SJCRH30 (cell line): ENCODE measurements at regions not wholly inside any gene's neighbourhood (a gene's known extent, or its start where the extent isn't known, plus 50 kb on each side); places are given as distances from the start of the nearest gene placed in this dataset.
"Not testable (repeated sequence)": the region's sequence is repeated elsewhere in the genome, so short reads cannot be mapped to it uniquely, and the experiment has no call there.

Experiments
- DNase-seq, 2 experiments: peaks; one replicate each; pipeline ENCODE4 v3.0.0-alpha.2; 2015 to 2020
- H3K27ac ChIP-seq: fragments of 250-450 bp; sonication (Bioruptor Pico); 2 replicates; pipeline ENCODE4 v1.5.1; 2020; ENCODE audit warnings: mild to moderate bottlenecking, moderate library complexity
- H3K27me3 ChIP-seq: fragments of 250-450 bp; sonication (Bioruptor Pico); 2 replicates; pipeline ENCODE4 v1.5.1; 2020; ENCODE audit warnings: mild to moderate bottlenecking, moderate library complexity
- H3K36me3 ChIP-seq: fragments of 250-450 bp; sonication (Bioruptor Pico); 2 replicates; pipeline ENCODE4 v1.5.1; 2020; ENCODE audit warnings: mild to moderate bottlenecking, moderate library complexity
- H3K4me1 ChIP-seq: fragments of 250-450 bp; sonication (Bioruptor Pico); 2 replicates; pipeline ENCODE4 v1.5.1; 2020; ENCODE audit warnings: mild to moderate bottlenecking, moderate library complexity
- H3K4me3 ChIP-seq: fragments of 250-450 bp; sonication (Bioruptor Pico); 2 replicates; pipeline ENCODE4 v1.5.1; 2020; ENCODE audit warnings: mild to moderate bottlenecking, moderate library complexity
- H3K9me3 ChIP-seq: fragments of 250-450 bp; sonication (Bioruptor Pico); replicated peaks from 2 replicates; pipeline ENCODE4 v1.5.1; 2020; ENCODE audit warnings: mild to moderate bottlenecking, moderate library complexity

DNA sequence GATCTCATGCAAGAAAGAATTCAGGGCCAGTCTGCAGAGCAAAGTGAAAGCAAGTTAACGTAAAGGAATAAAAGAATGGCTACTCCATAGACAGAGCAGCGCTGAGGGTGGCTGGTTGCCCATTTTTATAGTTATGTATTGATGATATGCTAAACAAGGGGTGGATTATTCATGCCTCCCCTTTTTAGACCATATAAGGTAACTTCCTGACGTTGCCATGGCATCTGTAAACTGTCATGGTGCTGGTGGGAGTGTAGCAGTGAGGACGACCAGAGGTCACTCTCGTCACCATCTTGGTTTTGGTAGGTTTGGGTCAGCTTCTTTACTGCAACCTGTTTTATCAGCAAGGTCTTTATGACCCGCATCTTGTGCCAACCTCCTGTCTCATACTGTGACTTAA is 76.5 kb upstream of the VRK1 start:
- H3K9me3 ChIP-seq, DNase-seq, H3K4me3 ChIP-seq, H3K27me3 ChIP-seq, H3K36me3 ChIP-seq, H3K27ac ChIP-seq, H3K4me1 ChIP-seq: not testable (repeated sequence)

DNA sequence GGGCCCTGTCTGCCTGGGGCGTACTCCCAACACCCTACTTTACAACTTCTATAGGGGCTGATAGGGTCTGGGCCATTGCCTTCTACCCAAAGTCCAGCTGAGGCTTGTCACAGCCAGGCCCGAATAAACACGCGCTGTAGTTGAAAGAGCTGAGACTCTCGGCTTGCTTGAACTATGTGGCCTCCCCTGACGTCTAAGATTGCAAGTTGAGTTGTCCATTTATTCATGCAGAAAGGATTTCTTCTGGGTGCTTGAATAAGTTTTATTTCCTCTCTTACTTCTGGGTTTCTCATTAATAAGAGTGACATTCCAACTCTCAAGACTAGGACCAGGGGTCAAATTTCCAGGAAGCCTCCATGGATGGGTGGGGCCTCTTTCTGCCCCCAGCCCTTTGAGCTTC is 74.4 kb upstream of the VRK1 start:
- H3K27ac ChIP-seq: no peak overlapping the region
- no peak for DNase-seq
- no peaks in the 10 kb centered on the region for H3K27me3 ChIP-seq
- no peaks in the 10 kb centered on the region for H3K4me1 ChIP-seq
- H3K4me3 ChIP-seq: no peak overlapping the region
- no peaks in the 10 kb centered on the region for H3K9me3 ChIP-seq
- no peaks in the 10 kb centered on the region for H3K36me3 ChIP-seq

DNA sequence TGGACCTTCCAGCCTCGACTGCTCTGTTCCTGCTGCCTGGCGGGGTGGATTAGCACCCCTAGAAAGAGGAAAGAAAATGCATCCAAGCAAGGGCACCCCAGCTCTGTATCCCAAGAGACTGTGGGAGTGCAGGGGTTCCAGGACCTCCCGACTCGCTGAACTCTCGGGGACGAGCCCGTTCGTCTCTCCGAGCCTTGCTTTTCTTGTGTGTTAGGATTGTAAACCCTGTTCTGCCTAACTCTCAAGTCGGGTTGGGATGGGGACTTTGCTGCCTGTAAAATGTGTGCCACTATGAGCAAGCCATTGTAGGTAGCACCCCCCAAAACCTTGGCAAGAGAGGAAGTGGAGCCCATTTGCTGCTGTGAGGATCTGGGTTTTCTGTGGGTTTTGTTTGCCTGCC is 73.2 kb upstream of the VRK1 start:
- Histone ChIP-seq H3K4me3 (no peak overlapping the region), H3K9me3 (no peaks in the 10 kb centered on the region), H3K4me1 (no peaks in the 10 kb centered on the region), H3K27ac (no peak overlapping the region), H3K27me3 (no peaks in the 10 kb centered on the region), H3K36me3 (no peaks in the 10 kb centered on the region)
- no peak for DNase-seq

DNA sequence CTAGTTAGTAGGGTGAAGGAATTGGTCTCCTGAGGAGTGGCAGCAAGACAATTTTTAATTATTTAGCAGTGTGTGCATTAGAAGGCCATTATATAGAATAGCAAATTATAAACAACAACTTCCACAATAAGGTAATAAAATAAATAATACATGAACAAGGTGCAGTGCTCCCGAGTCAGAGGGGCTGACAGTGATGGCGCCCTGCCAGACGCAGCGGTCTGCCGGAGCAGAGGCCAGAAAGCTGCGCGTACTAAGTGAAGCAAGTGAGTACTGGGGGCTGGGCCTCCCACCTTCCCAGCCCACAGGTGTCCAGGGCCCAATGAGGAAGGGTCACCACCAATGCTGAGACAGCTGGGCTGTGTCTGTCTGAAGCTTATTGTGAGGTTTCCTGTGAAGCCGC is 72.0 kb upstream of the VRK1 start:
- Histone ChIP-seq H3K36me3 (no peaks in the 10 kb centered on the region), H3K4me3 (no peak overlapping the region)

DNA sequence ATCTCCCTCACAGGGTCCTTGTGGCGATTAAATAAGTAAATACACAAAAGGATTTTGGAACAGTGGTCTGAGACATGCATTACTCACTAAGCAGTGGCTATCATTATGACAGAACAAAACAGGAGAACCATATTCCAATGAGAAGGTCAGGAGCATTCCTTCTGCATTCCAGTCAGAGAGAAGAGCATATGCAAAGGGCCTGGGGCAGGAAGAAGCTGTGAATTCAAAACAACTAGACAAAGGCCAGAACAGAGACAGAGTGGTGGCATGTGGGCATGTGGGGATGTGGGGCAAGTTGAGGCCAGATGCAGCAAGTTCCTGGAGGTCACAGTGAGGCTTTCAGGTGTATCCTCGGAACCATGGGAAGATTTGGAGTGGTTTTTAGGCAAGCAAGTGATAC is 70.1 kb upstream of the VRK1 start:
- no peak overlapping the region for H3K4me3 ChIP-seq
- no peaks in the 10 kb centered on the region for H3K36me3 ChIP-seq
- no peaks in the 10 kb centered on the region for H3K9me3 ChIP-seq
- no peaks in the 10 kb centered on the region for H3K4me1 ChIP-seq
- no peak overlapping the region for H3K27ac ChIP-seq
- H3K27me3 ChIP-seq: no peaks in the 10 kb centered on the region
- DNase-seq: no peak

More for the DNA sequence above, 72.0 kb upstream of the VRK1 start:
- Histone ChIP-seq H3K4me1 (no peaks in the 10 kb centered on the region), H3K27ac (no peak overlapping the region), H3K9me3 (no peaks in the 10 kb centered on the region), H3K27me3 (no peaks in the 10 kb centered on the region)
- DNase-seq: no peak

DNA sequence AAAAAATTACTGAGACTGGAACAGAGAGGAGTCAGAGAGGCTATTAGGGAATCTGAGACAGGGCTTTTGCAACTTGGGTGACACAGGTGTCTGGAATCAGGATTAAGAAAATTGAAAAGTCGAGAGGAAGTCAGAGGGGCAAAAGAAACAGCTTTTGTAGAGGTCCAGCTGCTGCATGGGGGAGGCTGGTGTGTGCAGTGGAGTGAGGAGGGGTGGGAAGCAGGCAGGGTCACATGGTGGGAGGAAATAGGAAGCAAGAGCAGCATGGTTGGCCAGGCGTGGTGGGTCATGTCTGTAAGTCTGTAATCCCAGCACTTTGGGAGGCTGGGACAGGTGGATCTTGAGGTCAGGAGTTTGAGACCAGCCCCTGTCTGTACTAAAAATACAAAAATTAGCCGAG is 69.7 kb upstream of the VRK1 start:
- Histone ChIP-seq H3K4me1 (no peaks in the 10 kb centered on the region), H3K4me3 (no peak overlapping the region), H3K9me3 (no peaks in the 10 kb centered on the region), H3K36me3 (no peaks in the 10 kb centered on the region), H3K27ac (no peak overlapping the region), H3K27me3 (no peaks in the 10 kb centered on the region)
- no peak for DNase-seq

DNA sequence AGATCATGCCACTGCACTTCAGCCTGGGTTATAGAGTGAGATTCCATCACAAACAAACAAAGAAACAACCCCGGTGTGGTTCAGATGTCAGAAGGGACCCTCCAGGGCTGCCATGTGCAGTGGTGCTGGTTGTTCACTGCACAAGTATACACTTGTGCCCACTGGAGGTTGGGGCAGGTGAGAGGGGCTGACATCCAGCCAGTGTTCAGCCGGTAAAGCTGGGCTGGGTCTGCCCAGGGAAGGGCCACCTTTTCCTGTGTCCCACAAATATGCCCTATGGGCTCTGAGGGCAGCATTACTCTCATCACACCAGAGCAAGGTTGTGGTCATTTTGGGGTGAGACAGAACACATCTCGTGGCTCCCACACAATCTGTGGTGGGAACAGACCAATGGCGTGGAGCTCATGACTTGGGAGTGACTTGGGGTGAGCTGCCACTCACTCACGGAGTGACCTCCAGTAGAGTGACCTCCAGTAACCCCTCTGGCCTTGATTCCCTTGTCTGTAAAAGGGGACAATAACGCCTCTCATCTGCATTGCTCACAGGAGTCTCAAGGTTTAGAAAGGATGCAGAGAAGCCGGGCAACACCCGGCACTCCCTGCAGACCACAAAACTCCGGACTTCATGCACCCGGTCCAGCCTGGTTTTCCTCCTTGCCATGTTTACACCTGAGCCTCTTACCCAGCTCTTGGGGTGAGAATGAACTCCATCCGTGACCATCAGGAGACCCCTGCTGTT is 69.0 kb upstream of the VRK1 start:
- no peaks in the 10 kb centered on the region for H3K27me3 ChIP-seq
- no peaks in the 10 kb centered on the region for H3K9me3 ChIP-seq
- no peaks in the 10 kb centered on the region for H3K36me3 ChIP-seq
- no peaks in the 10 kb centered on the region for H3K4me1 ChIP-seq
- no peak overlapping the region for H3K4me3 ChIP-seq
- no peak for DNase-seq
- H3K27ac ChIP-seq: no peak overlapping the region

DNA sequence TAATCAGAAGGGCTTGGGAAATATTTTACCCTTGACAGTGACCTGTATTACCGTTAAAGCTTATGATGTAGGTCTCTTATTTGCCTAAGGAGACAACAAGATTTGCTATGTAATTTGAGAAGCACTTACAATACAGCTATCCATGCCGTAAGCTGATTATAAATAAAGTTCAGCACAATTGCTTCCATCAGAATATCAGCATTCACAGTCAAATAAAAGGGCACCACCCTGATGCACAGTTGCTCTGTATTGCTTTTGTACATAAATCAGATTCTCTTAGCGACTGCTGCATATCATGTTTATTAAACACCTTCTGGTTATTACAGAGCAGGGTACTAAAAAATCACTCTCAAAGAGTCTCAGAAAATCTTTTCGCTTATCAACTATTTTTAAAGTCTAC is 67.3 kb upstream of the VRK1 start:
- H3K36me3 ChIP-seq: no peaks in the 10 kb centered on the region
- DNase-seq: no peak
- no peaks in the 10 kb centered on the region for H3K27me3 ChIP-seq
- H3K27ac ChIP-seq: no peak overlapping the region
- no peaks in the 10 kb centered on the region for H3K4me1 ChIP-seq
- no peak overlapping the region for H3K4me3 ChIP-seq
- H3K9me3 ChIP-seq: no peaks in the 10 kb centered on the region

DNA sequence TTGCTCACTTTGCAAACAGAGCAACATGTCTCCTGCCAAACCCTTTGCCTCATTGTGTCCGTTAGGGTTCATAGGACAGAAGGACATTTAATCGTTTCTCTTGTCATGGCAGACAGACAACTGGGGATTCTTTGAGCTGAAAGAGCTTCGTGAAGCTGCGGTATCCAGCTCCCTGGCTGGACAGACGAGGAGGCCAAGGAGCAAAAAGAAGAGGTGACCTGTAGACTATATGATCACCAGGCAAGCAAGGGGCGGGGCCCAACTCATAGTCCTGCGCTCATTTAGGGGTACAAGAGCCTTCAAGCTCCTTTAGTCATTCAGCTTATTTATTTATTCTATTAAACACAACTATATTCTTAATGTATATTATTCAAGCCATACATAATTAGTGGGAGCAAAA is 66.8 kb upstream of the VRK1 start:
- no peak for DNase-seq
- Histone ChIP-seq H3K4me1 (no peaks in the 10 kb centered on the region), H3K9me3 (no peaks in the 10 kb centered on the region), H3K27ac (no peak overlapping the region), H3K27me3 (no peaks in the 10 kb centered on the region), H3K36me3 (no peaks in the 10 kb centered on the region), H3K4me3 (no peak overlapping the region)

DNA sequence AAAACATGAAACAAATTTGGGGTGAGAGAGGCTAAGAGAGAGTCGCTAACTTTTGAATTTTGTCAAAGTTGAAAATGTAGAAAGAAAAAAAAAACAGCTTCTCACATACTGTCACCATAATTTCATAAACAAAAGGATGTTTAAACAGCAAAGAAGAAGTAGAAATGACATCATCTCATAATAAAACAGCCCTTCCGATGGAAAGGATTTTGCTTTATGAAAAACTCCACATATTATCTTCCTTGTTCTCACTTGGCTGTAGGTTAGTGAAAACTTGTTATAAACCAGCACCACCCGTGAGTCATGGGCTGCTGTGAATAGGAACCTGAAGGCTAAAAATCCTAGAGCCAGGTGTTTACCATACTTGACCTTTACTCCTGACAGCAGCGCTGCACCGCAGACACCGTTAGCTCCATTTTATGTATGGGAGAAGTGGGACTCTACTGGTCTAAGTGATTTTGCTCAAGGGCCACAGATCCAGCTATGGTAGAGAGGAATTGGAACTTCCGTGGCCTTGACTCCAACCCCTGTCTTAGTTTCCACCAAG is 63.0 kb upstream of the VRK1 start:
- Histone ChIP-seq H3K36me3 (no peaks in the 10 kb centered on the region), H3K27me3 (no peaks in the 10 kb centered on the region; the same call in 1 of the 2 replicates), H3K9me3 (no peaks in the 10 kb centered on the region), H3K4me3 (no peak overlapping the region), H3K27ac (no peak overlapping the region), H3K4me1 (peaks cover 2% of the 10 kb centered on the region; the same call in 1 of the 2 replicates)
- no peak for DNase-seq

DNA sequence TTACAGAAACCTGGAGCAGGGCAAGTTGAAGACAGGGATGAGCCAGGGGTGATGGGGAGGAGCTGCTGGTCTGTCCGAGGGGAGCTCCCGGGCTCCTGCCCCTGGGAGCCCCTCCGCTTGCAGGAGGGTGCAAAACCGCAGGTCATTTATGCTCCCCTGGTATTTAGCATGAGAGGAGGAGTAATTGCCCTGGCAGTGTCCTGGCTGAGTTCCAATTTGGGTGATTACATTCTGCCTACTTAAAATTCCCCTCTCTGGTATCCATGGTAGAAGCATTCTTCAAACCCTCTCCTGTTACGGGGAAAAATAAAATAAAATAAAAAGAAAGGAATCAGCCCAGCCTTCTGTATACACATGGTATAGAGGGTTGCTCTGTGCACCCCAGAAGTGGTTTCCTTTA is 61.7 kb upstream of the VRK1 start:
- Histone ChIP-seq H3K36me3 (no peaks in the 10 kb centered on the region), H3K4me3 (no peak overlapping the region), H3K27me3 (no peaks in the 10 kb centered on the region; the same call in none of the 2 replicates), H3K9me3 (no peaks in the 10 kb centered on the region), H3K27ac (no peak overlapping the region), H3K4me1 (peaks cover 4% of the 10 kb centered on the region; the same call in 1 of the 2 replicates)
- no peak for DNase-seq

DNA sequence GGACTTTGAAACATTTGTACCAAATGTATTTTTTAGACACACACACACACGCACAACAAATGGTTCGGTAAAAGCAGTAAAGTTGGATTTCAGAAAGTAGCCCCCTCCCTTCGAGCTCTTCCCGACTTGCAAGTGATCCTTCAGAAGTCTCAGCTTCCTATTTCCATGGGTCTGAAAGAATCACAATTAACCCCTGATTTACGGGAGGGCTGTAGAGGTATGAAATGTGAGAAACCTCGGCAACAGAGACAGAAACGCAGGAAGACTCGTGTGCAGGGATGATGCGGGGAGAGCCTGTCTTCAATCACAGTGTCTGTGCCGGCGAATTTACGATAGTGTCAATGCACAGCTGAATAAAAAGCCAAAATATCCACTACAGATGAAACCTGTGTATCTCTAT is 60.7 kb upstream of the VRK1 start:
- DNase-seq: no peak
- H3K27ac ChIP-seq: no peak overlapping the region
- no peaks in the 10 kb centered on the region; the same call in none of the 2 replicates for H3K27me3 ChIP-seq
- peaks cover 6% of the 10 kb centered on the region; the same call in 1 of the 2 replicates for H3K4me1 ChIP-seq
- no peaks in the 10 kb centered on the region for H3K36me3 ChIP-seq
- H3K9me3 ChIP-seq: no peaks in the 10 kb centered on the region
- H3K4me3 ChIP-seq: no peak overlapping the region

DNA sequence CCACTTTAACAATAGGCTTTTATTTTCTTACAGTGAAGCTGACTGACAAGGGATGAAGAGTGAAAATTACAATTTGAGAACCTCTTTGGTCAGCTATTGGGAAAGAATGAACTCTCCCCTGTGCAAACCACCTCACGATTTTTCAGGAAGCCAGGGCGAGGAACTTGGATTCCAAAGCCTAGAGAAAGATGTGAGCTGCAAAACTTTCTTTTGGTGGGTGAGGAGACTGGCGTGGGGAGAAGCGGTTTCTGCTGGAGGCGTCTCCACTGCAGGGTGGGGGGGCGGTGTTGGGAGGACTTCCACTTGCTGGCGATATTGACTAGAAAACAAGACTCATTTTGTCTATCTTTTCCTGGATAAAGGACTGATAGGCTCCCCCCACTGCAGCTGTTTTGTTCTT is 59.3 kb upstream of the VRK1 start:
- H3K9me3 ChIP-seq: no peaks in the 10 kb centered on the region
- no peak for DNase-seq
- no peak overlapping the region for H3K27ac ChIP-seq
- H3K27me3 ChIP-seq: peaks cover 9% of the 10 kb centered on the region
- peaks cover 6% of the 10 kb centered on the region; the same call in 1 of the 2 replicates for H3K4me1 ChIP-seq
- no peaks in the 10 kb centered on the region for H3K36me3 ChIP-seq
- no peak overlapping the region for H3K4me3 ChIP-seq

DNA sequence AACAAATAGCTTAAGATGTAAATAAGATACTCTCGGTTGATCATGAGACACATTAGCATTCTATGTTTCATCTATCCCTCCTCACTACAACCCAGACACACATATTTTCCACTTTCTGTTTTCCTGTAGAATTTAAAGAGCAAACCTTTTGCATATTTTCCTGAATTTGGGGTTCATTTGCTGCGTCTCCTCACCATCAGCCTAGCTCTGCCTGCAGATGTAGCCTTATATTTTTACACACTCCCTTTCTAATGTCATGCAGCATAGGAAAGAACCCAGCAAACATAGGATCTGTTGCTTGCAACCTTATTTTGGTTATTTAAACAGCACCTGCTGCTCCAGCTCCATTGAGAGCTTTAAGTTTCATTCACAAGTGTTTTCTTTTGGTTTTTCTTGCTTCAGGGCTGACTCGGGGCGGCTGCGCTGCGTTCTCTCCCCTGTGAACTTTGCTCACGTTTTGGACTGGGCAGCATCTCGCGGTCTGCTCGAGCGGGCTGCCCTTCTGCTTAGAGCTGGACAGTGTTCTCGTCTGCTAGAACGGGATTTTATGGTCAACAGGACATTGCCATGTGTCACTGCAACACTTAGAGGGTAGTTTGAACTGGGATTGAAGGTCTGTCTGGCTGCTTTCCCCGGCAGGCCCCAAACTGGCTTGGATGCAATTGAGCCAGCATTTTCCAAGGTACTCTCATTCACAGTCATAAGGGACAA is 57.8 kb upstream of the VRK1 start:
- Histone ChIP-seq H3K4me3 (no peak overlapping the region; the same call in 1 of the 2 replicates), H3K27ac (no peak overlapping the region), H3K36me3 (no peaks in the 10 kb centered on the region), H3K9me3 (no peaks in the 10 kb centered on the region), H3K4me1 (peaks cover 6% of the 10 kb centered on the region; the same call in 1 of the 2 replicates), H3K27me3 (peaks cover 9% of the 10 kb centered on the region)
- DNase-seq: peak; percentile 20 to 51

DNA sequence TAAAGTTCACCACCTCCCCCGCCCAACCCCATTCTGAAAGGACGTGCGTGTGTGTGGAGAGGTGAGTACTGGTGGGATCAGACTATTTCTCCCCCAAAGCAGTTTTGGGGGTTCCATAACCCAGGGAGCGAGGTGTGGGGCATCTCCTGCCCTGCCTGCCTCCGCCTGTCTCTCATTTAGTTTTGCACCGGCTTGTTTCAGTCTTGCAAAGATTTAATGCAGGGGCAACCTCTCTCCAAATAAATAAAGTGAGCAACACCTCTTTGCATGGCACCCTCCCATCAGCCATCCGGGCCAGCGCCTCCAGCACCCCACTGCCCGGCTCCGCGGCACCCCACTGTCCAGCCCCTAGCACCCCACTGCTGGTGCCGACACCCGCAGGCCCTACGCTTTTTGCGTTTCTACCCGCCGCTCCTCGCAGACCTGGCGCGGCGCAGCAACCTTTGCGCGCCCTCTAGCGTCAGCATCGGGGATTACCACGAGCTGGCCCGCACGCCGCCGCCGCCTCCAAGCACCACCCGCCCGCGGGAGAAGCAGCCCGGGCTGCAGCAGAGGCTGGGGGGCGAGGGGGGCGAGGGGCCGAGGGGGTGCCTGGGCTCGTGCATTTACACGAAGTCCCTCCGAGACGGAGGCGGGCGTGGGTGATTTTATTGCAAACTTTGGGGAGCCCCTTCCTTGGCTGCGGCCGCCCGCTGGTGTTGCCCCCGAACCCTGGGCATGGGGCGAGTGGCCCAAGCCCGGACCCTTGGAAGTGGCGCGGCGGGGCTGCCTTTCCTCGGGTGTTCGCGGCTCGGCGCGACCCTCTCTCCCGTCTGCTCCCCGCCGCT is 55.8 kb upstream of the VRK1 start:
- Histone ChIP-seq H3K27me3 (peaks cover 9% of the 10 kb centered on the region), H3K36me3 (no peaks in the 10 kb centered on the region), H3K4me3 (peak overlapping the region; percentile 44), H3K4me1 (peaks cover 6% of the 10 kb centered on the region; the same call in 1 of the 2 replicates), H3K27ac (no peak overlapping the region), H3K9me3 (no peaks in the 10 kb centered on the region)
- DNase-seq: peak; percentile 40 to 64
